ENCODE measurements at regions not wholly inside any gene's neighbourhood (a gene's known extent, or its start where the extent isn't known, plus 50 kb on each side); places are given as distances from the start of the nearest gene placed in this dataset.

- in situ Hi-C loops (cut with HindIII; ENCODE audit: low pct_unique_long_range_greater_than_20kb, low sequenced_read_pairs) = no loop called here
- DNase-seq (ENCODE audit: low read depth, low spot score) = no peak
Measured at GRCh38 chr10:1923998-1924397, 186.7 kb upstream of the ADARB2 start.

GRCh38 chr10:1923586-1923985 lies 186.3 kb upstream of the ADARB2 start:
- in situ Hi-C loops (cut with HindIII; ENCODE audit: low pct_unique_long_range_greater_than_20kb, low sequenced_read_pairs) = no loop called here
- DNase-seq (ENCODE audit: low read depth, low spot score) = no peak

GRCh38 chr10:1920941-1921340 lies 183.6 kb upstream of the ADARB2 start:
- in situ Hi-C loops (cut with HindIII; ENCODE audit: low pct_unique_long_range_greater_than_20kb, low sequenced_read_pairs) = no loop called here
- DNase-seq (ENCODE audit: low read depth, low spot score) = no peak

- no peak for DNase-seq (ENCODE audit: low read depth, low spot score)
- in situ Hi-C loops (cut with HindIII; ENCODE audit: low pct_unique_long_range_greater_than_20kb, low sequenced_read_pairs) = no loop called here
Measured at GRCh38 chr10:1920127-1920526, 182.8 kb upstream of the ADARB2 start.

GRCh38 chr10:1911771-1912170 lies 174.4 kb upstream of the ADARB2 start:
- DNase-seq (ENCODE audit: low read depth, low spot score) = no peak
- in situ Hi-C loops (cut with HindIII; ENCODE audit: low pct_unique_long_range_greater_than_20kb, low sequenced_read_pairs) = no loop called here

- in situ Hi-C loops (cut with HindIII; ENCODE audit: low pct_unique_long_range_greater_than_20kb, low sequenced_read_pairs) = no loop called here
- DNase-seq (ENCODE audit: low read depth, low spot score) = no peak
Measured at GRCh38 chr10:1903982-1904381, 166.7 kb upstream of the ADARB2 start.

GRCh38 chr10:1896153-1896552 lies 158.8 kb upstream of the ADARB2 start:
- DNase-seq (ENCODE audit: low read depth, low spot score) = no peak

GRCh38 chr10:1895691-1896090 lies 158.4 kb upstream of the ADARB2 start:
- no peak for DNase-seq (ENCODE audit: low read depth, low spot score)

More at GRCh38 chr10:1896153-1896552, 158.8 kb upstream of the ADARB2 start:
- in situ Hi-C loops (cut with HindIII; ENCODE audit: low pct_unique_long_range_greater_than_20kb, low sequenced_read_pairs) = no loop called here

GRCh38 chr10:1894912-1895311 lies 157.6 kb upstream of the ADARB2 start:
- no peak for DNase-seq (ENCODE audit: low read depth, low spot score)
- in situ Hi-C loops (cut with HindIII; ENCODE audit: low pct_unique_long_range_greater_than_20kb, low sequenced_read_pairs) = no loop called here

More at GRCh38 chr10:1895691-1896090, 158.4 kb upstream of the ADARB2 start:
- in situ Hi-C loops (cut with HindIII; ENCODE audit: low pct_unique_long_range_greater_than_20kb, low sequenced_read_pairs) = no loop called here

- in situ Hi-C loops (cut with HindIII; ENCODE audit: low pct_unique_long_range_greater_than_20kb, low sequenced_read_pairs) = no loop called here
- DNase-seq (ENCODE audit: low read depth, low spot score) = no peak
Measured at GRCh38 chr10:1893941-1894340, 156.6 kb upstream of the ADARB2 start.

GRCh38 chr10:1886039-1886438 lies 148.7 kb upstream of the ADARB2 start:
- no peak for DNase-seq (ENCODE audit: low read depth, low spot score)
- in situ Hi-C loops (cut with HindIII; ENCODE audit: low pct_unique_long_range_greater_than_20kb, low sequenced_read_pairs) = no loop called here

GRCh38 chr10:1882728-1883127 lies 145.4 kb upstream of the ADARB2 start:
- no peak for DNase-seq (ENCODE audit: low read depth, low spot score)
- in situ Hi-C loops (cut with HindIII; ENCODE audit: low pct_unique_long_range_greater_than_20kb, low sequenced_read_pairs) = no loop called here

- in situ Hi-C loops (cut with HindIII; ENCODE audit: low pct_unique_long_range_greater_than_20kb, low sequenced_read_pairs) = no loop called here
- DNase-seq (ENCODE audit: low read depth, low spot score) = no peak
Measured at GRCh38 chr10:1882180-1882579, 144.9 kb upstream of the ADARB2 start.

GRCh38 chr10:1881636-1882035 lies 144.3 kb upstream of the ADARB2 start:
- in situ Hi-C loops (cut with HindIII; ENCODE audit: low pct_unique_long_range_greater_than_20kb, low sequenced_read_pairs) = no loop called here
- no peak for DNase-seq (ENCODE audit: low read depth, low spot score)

GRCh38 chr10:1874533-1874932 lies 137.2 kb upstream of the ADARB2 start:
- in situ Hi-C loops (cut with HindIII; ENCODE audit: low pct_unique_long_range_greater_than_20kb, low sequenced_read_pairs) = no loop called here
- no peak for DNase-seq (ENCODE audit: low read depth, low spot score)

- in situ Hi-C loops (cut with HindIII; ENCODE audit: low pct_unique_long_range_greater_than_20kb, low sequenced_read_pairs) = no loop called here
- DNase-seq (ENCODE audit: low read depth, low spot score) = no peak
Measured at GRCh38 chr10:1873661-1874315, 136.5 kb upstream of the ADARB2 start.

GRCh38 chr10:1872151-1872726 lies 134.9 kb upstream of the ADARB2 start:
- in situ Hi-C loops (cut with HindIII; ENCODE audit: low pct_unique_long_range_greater_than_20kb, low sequenced_read_pairs) = no loop called here
- DNase-seq (ENCODE audit: low read depth, low spot score) = no peak

- no peak for DNase-seq (ENCODE audit: low read depth, low spot score)
- in situ Hi-C loops (cut with HindIII; ENCODE audit: low pct_unique_long_range_greater_than_20kb, low sequenced_read_pairs) = no loop called here
Measured at GRCh38 chr10:1870491-1870890, 133.2 kb upstream of the ADARB2 start.

GRCh38 chr10:1869861-1870260 lies 132.5 kb upstream of the ADARB2 start:
- DNase-seq (ENCODE audit: low read depth, low spot score) = no peak
- in situ Hi-C loops (cut with HindIII; ENCODE audit: low pct_unique_long_range_greater_than_20kb, low sequenced_read_pairs) = no loop called here

All from SK-MEL-5 (cell line).